ENCODE measurements at regions not wholly inside any gene's neighbourhood (a gene's known extent, or its start where the extent isn't known, plus 50 kb on each side); places are given as distances from the start of the nearest gene placed in this dataset.

GRCh38 chr10:6875269-6875865, 295.3 kb upstream of the PRKCQ start:
- TF ChIP-seq CTCF (IDR thresholded peaks at IDR 0.05 in 8 of 11, conservative IDR thresholded peaks at IDR 0.05 in 3 of 11): no peak
- no peak for TF ChIP-seq POLR2A (IDR thresholded peaks at IDR 0.05)
